HCT116 (cell line): ENCODE measurements at regions not wholly inside any gene's neighbourhood (a gene's known extent, or its start where the extent isn't known, plus 50 kb on each side); places are given as distances from the start of the nearest gene placed in this dataset.

ENCODE experiments used
- CEBPB ChIP-seq: IDR thresholded peaks from 2 replicates; pipeline ENCODE4 v1.6.1; 2012; ENCODE audit warnings: low read depth
- EZH2 ChIP-seq: fragments of 200-600 bp; sonication (generic); IDR thresholded peaks from 2 replicates; pipeline ENCODE4 v1.6.1; 2017; ENCODE audit warnings: antibody characterized with exemption, mixed run types
- EZH2phosphoT487 ChIP-seq: fragments of 200-600 bp; IDR thresholded peaks from 2 replicates; pipeline ENCODE4 v1.6.1; 2018; ENCODE audit warnings: antibody characterized with exemption, borderline replicate concordance
- MAX ChIP-seq: IDR thresholded peaks from 2 replicates; pipeline ENCODE4 v1.6.1; 2012
- POLR2A ChIP-seq: IDR thresholded peaks from 2 replicates; pipeline ENCODE4 v1.7.0; 2011; ENCODE audit warnings: borderline replicate concordance; ENCODE audit not compliant: insufficient read depth, insufficient read length; ENCODE audit errors: extremely low read depth
- POLR2AphosphoS5 ChIP-seq: IDR thresholded peaks from 2 replicates; pipeline ENCODE4 v1.6.1; 2011; ENCODE audit warnings: mild to moderate bottlenecking, low read depth, low read length, moderate library complexity
- RAD21 ChIP-seq: IDR thresholded peaks from 2 replicates; pipeline ENCODE4 v1.6.1; 2012; ENCODE audit warnings: low read depth, mild to moderate bottlenecking
- SIN3A ChIP-seq: IDR thresholded peaks from 2 replicates; pipeline ENCODE4 v1.6.1; 2012; ENCODE audit warnings: low read depth
- SP1 ChIP-seq: IDR thresholded peaks from 2 replicates; pipeline ENCODE4 v1.6.1; 2012; ENCODE audit warnings: low read depth
- SRF ChIP-seq: IDR thresholded peaks from 2 replicates; pipeline ENCODE4 v1.6.1; 2012; ENCODE audit warnings: low read depth
- TF ChIP-seq, protein P1 (sequence below), 3 experiments: fragments of 200-600 bp in 1 of 3; sonication (generic) in 1 of 3; IDR thresholded peaks in 2 of 3; conservative IDR thresholded peaks in 1 of 3; 2 replicates each; pipeline ENCODE4 v1.5.1; 2012 to 2017; ENCODE audit warnings: low read depth in 2 of 3, low read length in 2 of 3, antibody characterized with exemption in 1 of 3, borderline replicate concordance in 1 of 3, control low read depth in 1 of 3, mild to moderate bottlenecking in 1 of 3, mixed read lengths in 1 of 3, mixed run types in 1 of 3, moderate library complexity in 1 of 3; ENCODE audit not compliant: insufficient read depth in 1 of 3
- TF ChIP-seq, protein P2 (sequence below): IDR thresholded peaks from 2 replicates; pipeline ENCODE4 v1.6.1; 2012; ENCODE audit warnings: low read depth
- TF ChIP-seq, protein P3 (sequence below): IDR thresholded peaks from 2 replicates; pipeline ENCODE4 v1.6.1; 2011; ENCODE audit warnings: mild to moderate bottlenecking, low read length, moderate library complexity; ENCODE audit not compliant: insufficient replicate concordance; ENCODE audit errors: extremely low read depth

DNA sequence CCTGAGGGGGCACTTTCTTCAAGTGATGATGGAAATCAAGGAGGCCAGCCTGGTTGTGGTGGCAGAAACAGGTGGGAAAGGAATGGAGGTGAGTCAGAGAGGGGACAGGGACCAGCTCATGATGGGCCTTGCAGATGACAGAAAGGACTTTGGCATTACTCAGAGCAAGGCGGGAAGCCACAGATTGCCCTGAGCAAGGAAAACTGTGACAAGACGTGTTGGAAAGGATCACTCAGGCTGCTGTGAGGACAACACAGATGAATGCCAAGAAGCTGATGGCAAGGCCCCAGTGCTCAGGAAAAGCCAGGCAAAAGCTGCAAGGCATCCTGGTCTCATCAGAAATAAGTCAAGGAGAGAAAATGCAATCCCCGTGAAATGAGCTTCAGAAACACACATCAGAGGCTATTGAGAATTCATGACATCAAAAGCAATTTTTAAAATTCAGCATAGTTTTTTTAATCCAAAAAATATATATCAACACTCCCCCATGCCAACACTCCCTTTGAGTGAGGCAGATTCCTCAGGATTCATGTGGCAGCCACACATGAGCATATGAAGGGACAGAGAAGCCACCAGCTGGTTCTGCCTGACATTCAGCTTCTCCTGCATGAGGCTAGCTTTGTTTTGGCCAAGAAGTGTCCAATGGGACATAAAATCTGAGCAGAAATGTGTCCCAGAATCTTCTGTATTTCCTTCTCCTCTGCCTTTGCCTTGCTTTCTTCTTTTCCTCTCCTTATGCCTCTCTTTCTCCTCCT lies 244.5 kb upstream of the MYO3A start:
- TF ChIP-seq EZH2 (no peak), EZH2phosphoT487 (no peak), POLR2A (no peak), SP1 (no peak), SIN3A (no peak), SRF (no peak), CEBPB (no peak), RAD21 (no peak), POLR2AphosphoS5 (no peak), MAX (no peak)
- TF ChIP-seq, protein P1, sequence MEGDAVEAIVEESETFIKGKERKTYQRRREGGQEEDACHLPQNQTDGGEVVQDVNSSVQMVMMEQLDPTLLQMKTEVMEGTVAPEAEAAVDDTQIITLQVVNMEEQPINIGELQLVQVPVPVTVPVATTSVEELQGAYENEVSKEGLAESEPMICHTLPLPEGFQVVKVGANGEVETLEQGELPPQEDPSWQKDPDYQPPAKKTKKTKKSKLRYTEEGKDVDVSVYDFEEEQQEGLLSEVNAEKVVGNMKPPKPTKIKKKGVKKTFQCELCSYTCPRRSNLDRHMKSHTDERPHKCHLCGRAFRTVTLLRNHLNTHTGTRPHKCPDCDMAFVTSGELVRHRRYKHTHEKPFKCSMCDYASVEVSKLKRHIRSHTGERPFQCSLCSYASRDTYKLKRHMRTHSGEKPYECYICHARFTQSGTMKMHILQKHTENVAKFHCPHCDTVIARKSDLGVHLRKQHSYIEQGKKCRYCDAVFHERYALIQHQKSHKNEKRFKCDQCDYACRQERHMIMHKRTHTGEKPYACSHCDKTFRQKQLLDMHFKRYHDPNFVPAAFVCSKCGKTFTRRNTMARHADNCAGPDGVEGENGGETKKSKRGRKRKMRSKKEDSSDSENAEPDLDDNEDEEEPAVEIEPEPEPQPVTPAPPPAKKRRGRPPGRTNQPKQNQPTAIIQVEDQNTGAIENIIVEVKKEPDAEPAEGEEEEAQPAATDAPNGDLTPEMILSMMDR (IDR thresholded peaks at IDR 0.05 in 2 of 3, conservative IDR thresholded peaks at IDR 0.05 in 1 of 3; ENCODE audit: borderline replicate concordance in 1 of 3, insufficient read depth in 1 of 3, low read depth in 2 of 3, low read length in 2 of 3) = no peak
- TF ChIP-seq, protein P2, sequence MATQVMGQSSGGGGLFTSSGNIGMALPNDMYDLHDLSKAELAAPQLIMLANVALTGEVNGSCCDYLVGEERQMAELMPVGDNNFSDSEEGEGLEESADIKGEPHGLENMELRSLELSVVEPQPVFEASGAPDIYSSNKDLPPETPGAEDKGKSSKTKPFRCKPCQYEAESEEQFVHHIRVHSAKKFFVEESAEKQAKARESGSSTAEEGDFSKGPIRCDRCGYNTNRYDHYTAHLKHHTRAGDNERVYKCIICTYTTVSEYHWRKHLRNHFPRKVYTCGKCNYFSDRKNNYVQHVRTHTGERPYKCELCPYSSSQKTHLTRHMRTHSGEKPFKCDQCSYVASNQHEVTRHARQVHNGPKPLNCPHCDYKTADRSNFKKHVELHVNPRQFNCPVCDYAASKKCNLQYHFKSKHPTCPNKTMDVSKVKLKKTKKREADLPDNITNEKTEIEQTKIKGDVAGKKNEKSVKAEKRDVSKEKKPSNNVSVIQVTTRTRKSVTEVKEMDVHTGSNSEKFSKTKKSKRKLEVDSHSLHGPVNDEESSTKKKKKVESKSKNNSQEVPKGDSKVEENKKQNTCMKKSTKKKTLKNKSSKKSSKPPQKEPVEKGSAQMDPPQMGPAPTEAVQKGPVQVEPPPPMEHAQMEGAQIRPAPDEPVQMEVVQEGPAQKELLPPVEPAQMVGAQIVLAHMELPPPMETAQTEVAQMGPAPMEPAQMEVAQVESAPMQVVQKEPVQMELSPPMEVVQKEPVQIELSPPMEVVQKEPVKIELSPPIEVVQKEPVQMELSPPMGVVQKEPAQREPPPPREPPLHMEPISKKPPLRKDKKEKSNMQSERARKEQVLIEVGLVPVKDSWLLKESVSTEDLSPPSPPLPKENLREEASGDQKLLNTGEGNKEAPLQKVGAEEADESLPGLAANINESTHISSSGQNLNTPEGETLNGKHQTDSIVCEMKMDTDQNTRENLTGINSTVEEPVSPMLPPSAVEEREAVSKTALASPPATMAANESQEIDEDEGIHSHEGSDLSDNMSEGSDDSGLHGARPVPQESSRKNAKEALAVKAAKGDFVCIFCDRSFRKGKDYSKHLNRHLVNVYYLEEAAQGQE = no peak
- TF ChIP-seq, protein P3, sequence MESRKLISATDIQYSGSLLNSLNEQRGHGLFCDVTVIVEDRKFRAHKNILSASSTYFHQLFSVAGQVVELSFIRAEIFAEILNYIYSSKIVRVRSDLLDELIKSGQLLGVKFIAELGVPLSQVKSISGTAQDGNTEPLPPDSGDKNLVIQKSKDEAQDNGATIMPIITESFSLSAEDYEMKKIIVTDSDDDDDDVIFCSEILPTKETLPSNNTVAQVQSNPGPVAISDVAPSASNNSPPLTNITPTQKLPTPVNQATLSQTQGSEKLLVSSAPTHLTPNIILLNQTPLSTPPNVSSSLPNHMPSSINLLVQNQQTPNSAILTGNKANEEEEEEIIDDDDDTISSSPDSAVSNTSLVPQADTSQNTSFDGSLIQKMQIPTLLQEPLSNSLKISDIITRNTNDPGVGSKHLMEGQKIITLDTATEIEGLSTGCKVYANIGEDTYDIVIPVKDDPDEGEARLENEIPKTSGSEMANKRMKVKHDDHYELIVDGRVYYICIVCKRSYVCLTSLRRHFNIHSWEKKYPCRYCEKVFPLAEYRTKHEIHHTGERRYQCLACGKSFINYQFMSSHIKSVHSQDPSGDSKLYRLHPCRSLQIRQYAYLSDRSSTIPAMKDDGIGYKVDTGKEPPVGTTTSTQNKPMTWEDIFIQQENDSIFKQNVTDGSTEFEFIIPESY = no peak
